Mesodermal cell (in vitro differentiated cells): ENCODE measurements at regions not wholly inside any gene's neighbourhood (a gene's known extent, or its start where the extent isn't known, plus 50 kb on each side); places are given as distances from the start of the nearest gene placed in this dataset.
"Not testable (repeated sequence)": the region's sequence is repeated elsewhere in the genome, so short reads cannot be mapped to it uniquely, and the experiment has no call there.

Experiments
- H3K27ac ChIP-seq: 2 replicates; pipeline ENCODE4 v1.7.0; 2013; ENCODE audit warnings: mild to moderate bottlenecking, low read depth, low read length, moderate library complexity; ENCODE audit not compliant: severe bottlenecking
- H3K36me3 ChIP-seq: 2 replicates; pipeline ENCODE4 v1.7.1; 2013; ENCODE audit warnings: mild to moderate bottlenecking, low read length, moderate library complexity; ENCODE audit not compliant: control insufficient read depth, insufficient read depth
- H3K4me1 ChIP-seq: one replicate; pipeline ENCODE4 v1.7.1; 2013; ENCODE audit warnings: mild to moderate bottlenecking, low read length; ENCODE audit not compliant: insufficient read depth, control insufficient read depth, poor library complexity, severe bottlenecking
- H3K4me3 ChIP-seq: 2 replicates; pipeline ENCODE4 v1.7.0; 2013; ENCODE audit warnings: low read length, control low read depth, mild to moderate bottlenecking; ENCODE audit not compliant: insufficient read depth, poor library complexity, severe bottlenecking; ENCODE audit errors: extremely low read depth
- H3K9me3 ChIP-seq: 2 replicates; pipeline ENCODE4 v1.7.1; 2013; ENCODE audit warnings: mild to moderate bottlenecking, low read length, moderate library complexity; ENCODE audit not compliant: control insufficient read depth
- WGBS, 2 experiments: methylation state at CpG; one replicate each; pipeline ENCODE4 v1.1.5; 2013; ENCODE audit warnings: missing lambda C conversion rate in 2 of 2; ENCODE audit not compliant: insufficient coverage in 2 of 2; 5-methylcytosine and 5-hydroxymethylcytosine counted together

DNA sequence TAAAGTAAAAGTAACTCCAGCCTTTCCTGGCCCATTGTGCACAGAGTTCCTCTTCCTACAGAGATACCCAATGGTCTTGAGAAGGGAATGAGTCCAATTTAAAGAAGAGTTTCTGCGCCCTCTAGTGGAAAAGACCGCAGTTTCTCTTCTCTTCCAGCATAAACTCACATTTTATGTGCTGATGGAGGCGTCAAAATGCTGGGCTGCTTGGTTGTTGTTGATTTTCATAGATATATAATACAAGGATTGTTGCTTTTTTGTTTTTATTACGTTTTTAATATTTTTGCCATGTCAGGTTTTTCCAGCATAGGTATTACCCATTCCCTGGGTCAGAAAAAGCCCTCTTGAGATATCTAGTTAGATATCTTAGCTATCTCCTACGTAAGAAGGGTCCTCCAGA, 356.9 kb upstream of the STXBP6 start:
- Histone ChIP-seq H3K4me3 (no peak overlapping the region), H3K27ac (no peak overlapping the region), H3K9me3 (no peaks in the 10 kb centered on the region), H3K4me1 (no peaks in the 10 kb centered on the region), H3K36me3 (no peaks in the 10 kb centered on the region)
- WGBS, 2 experiments, result 50% methylated on average over 2 of the region's 5 CpGs; no CpG with 5 or more reads in 1 of the 2 experiments

DNA sequence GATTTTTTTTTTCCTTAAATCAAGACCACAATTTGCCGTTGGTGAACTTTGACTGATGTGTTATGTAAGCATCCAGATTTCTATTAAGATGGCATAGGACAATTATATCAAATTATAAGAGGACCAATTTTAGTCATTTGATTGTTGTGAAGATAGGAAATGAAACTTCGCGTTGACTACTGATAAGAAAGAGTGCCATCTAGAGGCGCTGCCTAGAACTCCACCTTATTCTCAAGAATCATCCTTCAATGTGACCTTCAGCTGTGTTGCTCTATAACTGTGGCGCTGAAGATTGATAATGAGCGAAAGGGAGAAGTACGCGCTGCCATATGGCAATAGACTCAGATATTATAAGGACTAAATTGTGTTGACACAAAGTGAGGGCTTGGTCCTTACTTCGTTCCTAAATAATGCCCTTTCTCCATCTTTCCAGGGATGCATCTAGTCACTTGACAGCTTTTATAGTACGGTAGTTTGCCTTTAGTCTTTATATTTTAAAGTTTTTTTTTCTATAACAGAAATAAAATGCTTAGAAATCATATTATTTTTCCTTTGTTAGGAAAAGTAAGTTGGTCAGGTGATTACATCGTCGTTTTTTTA, 350.8 kb upstream of the STXBP6 start:
- WGBS, 2 experiments, result 27 to 62% methylated on average over 5 of the region's 12 CpGs
- H3K36me3 ChIP-seq, result no peaks in the 10 kb centered on the region
- H3K4me1 ChIP-seq, result no peaks in the 10 kb centered on the region
- no peak overlapping the region for H3K27ac ChIP-seq
- no peaks in the 10 kb centered on the region for H3K9me3 ChIP-seq
- H3K4me3 ChIP-seq, result no peak overlapping the region

DNA sequence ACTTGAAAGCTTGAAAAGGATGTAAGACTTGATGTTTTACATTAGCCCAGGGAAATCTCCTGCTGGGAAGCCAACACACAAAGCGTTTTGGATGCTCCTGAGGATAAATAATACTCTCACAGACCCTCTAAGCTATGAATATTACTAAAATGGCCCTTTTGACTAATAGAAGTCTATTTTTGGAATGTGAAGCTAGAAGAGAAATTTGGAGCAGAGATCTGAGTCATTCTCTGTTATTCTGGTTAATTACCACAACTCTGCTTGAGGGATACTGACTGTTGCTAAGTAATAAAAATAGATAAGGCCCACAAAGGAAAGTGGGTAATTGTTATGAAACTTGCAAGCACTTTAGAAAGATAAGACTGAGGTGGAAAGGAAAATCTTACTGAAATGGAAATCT, 346.2 kb upstream of the STXBP6 start:
- WGBS, 2 experiments, result 40% methylated on average over 1 of the region's 1 CpG; no CpG with 5 or more reads in 1 of the 2 experiments
- Histone ChIP-seq H3K4me3 (no peak overlapping the region), H3K27ac (peak overlapping the region; percentile 46), H3K4me1 (peaks cover 8% of the 10 kb centered on the region), H3K9me3 (no peaks in the 10 kb centered on the region), H3K36me3 (no peaks in the 10 kb centered on the region)

DNA sequence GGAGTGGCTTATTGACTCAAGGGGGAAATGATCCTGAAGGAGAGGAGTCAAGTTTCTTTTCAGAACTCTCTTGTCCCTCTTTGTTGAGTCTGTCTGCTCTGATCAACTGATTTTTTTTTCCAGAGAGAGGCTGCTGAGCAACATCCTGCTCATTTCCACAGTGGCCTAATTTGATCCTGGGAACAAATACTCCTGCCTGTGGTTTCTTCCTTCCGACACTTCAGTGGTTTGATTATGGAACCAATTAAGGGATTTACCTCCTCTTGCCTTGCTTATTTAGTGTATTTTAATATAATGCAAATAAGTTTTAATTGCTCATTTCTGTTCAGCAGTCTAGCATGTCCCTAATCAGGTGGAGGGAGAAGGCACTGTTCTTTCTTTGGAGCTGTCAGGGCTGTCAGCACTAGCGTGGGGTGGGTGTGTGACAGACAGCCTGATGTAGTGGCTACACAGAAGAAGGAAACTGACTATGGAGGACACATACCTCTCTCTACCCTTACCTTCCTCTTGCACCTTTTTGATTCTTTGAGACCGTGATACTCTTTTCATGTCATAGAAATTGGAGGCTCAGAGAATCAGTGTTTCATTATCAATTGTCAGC, 344.9 kb upstream of the STXBP6 start:
- H3K4me1 ChIP-seq, result peaks cover 8% of the 10 kb centered on the region
- H3K36me3 ChIP-seq, result no peaks in the 10 kb centered on the region
- no peak overlapping the region for H3K4me3 ChIP-seq
- H3K27ac ChIP-seq, result peak overlapping the region; percentile 61
- WGBS, 2 experiments, result 86% methylated on average over 1 of the region's 3 CpGs; no CpG with 5 or more reads in 1 of the 2 experiments
- H3K9me3 ChIP-seq, result no peaks in the 10 kb centered on the region

DNA sequence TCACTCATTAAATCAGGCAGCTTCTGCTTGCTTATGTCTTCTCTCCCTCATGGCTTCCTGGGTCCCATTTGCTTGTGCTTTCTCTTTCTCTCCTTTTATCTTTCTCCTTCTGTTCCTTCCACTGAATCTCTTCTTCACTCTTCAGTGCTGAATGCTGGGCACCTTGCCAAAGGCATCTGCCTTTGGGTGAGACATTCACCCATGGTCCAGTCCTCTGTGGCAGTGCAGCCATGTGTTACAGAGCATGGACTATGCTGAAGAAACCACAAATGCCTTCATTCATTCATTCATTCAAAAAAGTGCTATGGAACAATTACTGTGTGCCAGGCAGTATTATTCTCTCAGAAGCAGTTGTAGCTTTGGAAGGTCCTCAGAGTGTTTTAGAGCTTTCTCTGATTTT, 344.4 kb upstream of the STXBP6 start:
- Histone ChIP-seq H3K4me1 (peaks cover 8% of the 10 kb centered on the region), H3K9me3 (no peaks in the 10 kb centered on the region), H3K4me3 (no peak overlapping the region), H3K36me3 (no peaks in the 10 kb centered on the region), H3K27ac (peak overlapping the region; percentile 61)

DNA sequence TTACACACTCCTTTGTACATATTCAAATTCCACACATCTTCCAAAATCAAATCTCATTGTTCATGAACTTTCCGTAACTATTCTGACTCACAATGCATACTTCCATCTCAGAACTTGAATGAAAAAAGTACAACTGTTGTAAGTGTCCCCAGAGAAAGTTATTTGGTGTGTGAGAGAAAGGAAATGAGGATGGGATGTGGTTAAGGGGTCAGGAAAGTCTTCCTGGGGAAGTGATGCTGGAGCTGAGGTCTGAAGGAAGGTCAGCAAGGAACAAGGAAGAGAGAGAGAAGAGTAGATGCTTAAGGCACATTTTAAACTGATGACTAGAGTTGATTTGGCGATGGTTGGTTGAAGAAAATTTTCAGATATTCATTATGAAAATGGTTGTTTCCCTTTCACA, 340.0 kb upstream of the STXBP6 start:
- no peak overlapping the region for H3K4me3 ChIP-seq
- WGBS, 2 experiments, result 100% methylated on average over 1 of the region's 2 CpGs; no CpG with 5 or more reads in 1 of the 2 experiments
- H3K9me3 ChIP-seq, result no peaks in the 10 kb centered on the region

DNA sequence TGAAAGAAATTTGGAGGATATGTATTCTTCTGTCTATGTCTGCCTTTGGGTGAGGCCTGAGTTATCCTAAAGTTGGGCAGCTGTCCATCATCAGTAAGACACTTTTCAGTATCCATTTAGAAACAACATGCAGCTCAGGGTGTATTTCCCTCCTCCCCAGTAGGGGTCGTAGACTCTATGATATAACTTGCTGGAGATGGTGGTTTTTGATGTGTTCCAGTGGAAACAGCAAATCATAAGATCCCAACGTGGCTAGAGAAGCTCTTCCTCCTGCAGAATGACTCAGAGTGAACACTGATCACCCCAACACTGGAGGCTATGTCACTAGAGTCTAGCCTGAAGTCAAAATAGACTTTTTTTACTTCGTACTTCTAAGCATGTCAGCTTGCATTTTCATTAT, 331.6 kb upstream of the STXBP6 start:
- Histone ChIP-seq H3K4me1 (no peaks in the 10 kb centered on the region), H3K27ac (no peak overlapping the region), H3K36me3 (no peaks in the 10 kb centered on the region), H3K4me3 (no peak overlapping the region), H3K9me3 (no peaks in the 10 kb centered on the region)
- 38% methylated on average over 1 of the region's 3 CpGs; no CpG with 5 or more reads in 1 of the 2 experiments for WGBS, 2 experiments

More for the DNA sequence above, 340.0 kb upstream of the STXBP6 start:
- H3K4me1 ChIP-seq, result peaks cover 3% of the 10 kb centered on the region
- no peaks in the 10 kb centered on the region for H3K36me3 ChIP-seq
- no peak overlapping the region for H3K27ac ChIP-seq

DNA sequence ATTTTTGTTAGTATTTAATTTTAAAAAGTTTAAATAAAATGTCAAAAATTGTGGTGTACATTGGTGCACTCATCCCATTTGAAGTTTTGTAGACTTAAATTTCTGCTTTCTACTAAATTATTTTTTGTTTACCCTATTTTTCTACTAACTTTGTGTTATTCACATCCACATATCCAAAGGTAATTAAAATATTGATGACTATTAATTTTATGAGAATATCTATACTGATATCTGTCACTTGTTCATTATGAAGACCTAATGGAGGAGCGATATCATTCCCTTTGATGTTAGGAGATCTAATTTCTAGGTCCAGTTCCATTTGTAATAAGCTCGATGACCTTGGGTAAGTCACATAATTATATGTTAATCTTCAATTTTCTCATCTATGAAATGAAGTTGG, 325.7 kb upstream of the STXBP6 start:
- no CpG with 5 or more reads among the region's 2 CpGs for WGBS, 2 experiments
- H3K4me1 ChIP-seq, result no peaks in the 10 kb centered on the region
- no peaks in the 10 kb centered on the region for H3K9me3 ChIP-seq
- no peaks in the 10 kb centered on the region for H3K36me3 ChIP-seq
- no peak overlapping the region for H3K27ac ChIP-seq
- H3K4me3 ChIP-seq, result no peak overlapping the region

DNA sequence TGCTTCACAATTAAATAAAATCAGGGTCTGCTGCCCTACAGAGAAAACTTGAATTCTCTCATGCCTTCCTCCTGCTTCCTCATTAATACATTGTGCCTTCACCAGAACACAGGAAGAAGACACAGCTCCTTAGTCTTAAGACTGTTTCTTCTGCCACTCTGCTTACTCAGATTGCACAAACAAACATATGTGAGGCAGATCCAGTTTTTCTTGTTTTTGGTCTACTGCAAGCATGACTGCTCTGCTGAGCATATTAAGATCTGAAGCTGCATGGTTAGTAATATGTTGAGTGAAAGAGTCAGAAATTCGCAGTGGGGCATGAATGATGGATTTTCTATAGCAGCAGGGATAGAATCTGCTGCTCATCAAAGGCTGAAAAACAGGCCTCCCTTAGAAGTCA, 321.1 kb upstream of the STXBP6 start:
- no peak overlapping the region for H3K4me3 ChIP-seq
- H3K27ac ChIP-seq, result no peak overlapping the region
- 90 to 100% methylated on average over 1 of the region's 1 CpG for WGBS, 2 experiments
- no peaks in the 10 kb centered on the region for H3K4me1 ChIP-seq
- no peaks in the 10 kb centered on the region for H3K36me3 ChIP-seq
- no peaks in the 10 kb centered on the region for H3K9me3 ChIP-seq

DNA sequence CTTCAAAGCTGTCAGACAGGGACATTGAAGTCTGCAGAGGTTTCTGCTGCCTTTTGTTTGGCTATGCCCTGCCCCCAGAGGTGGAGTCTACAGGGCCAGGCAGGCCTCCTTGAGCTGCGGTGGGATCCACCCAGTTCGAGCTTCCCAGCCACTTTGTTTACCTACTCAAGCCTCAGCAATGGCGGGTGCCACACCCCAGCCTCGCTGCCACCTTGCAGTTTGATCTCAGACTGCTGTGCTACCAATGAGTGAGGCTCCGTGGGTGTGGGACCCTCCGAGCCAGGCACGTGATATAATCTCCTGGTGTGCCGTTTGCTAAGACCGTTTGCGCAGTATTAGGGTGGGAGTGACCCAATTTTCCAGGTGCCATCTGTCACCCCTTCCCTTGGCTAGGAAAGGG, 320.1 kb upstream of the STXBP6 start:
- not testable (repeated sequence) for H3K4me1 ChIP-seq, H3K9me3 ChIP-seq, H3K27ac ChIP-seq, H3K4me3 ChIP-seq, H3K36me3 ChIP-seq
- WGBS, 2 experiments, result 90 to 95% methylated on average over 2 to 8 of the region's 10 CpGs

DNA sequence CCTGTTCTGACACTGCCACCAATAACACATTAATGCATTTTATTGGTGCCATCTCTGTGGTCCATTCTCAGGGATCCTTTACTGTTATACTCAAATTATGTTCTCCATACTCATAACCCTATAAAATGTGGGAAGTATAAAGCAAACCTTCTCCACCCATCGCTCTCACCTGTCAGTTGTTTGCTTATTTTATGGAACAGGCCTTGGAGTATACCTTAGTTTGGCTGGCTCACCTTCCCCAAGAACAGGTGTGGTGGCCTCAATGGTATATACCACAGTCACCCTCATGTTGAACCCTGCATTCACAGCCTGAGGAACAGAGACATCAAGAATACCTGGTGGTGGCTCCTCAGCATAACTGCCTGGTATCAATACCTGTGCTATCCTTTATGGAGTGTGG, 308.4 kb upstream of the STXBP6 start:
- WGBS, 2 experiments, result no CpG with 5 or more reads among the region's 1 CpG
- no peak overlapping the region for H3K27ac ChIP-seq
- no peak overlapping the region for H3K4me3 ChIP-seq
- no peaks in the 10 kb centered on the region for H3K4me1 ChIP-seq
- no peaks in the 10 kb centered on the region for H3K36me3 ChIP-seq
- H3K9me3 ChIP-seq, result no peaks in the 10 kb centered on the region
